AML-193 (cell line): ENCODE measurements at regions not wholly inside any gene's neighbourhood (a gene's known extent, or its start where the extent isn't known, plus 50 kb on each side); places are given as distances from the start of the nearest gene placed in this dataset.
"Not testable (repeated sequence)": the region's sequence is repeated elsewhere in the genome, so short reads cannot be mapped to it uniquely, and the experiment has no call there.

ENCODE experiments used
- DNase-seq, 2 experiments: peaks; one replicate each; lab custom pipeline; 2025; lab: John Stamatoyannopoulos, UW

DNA sequence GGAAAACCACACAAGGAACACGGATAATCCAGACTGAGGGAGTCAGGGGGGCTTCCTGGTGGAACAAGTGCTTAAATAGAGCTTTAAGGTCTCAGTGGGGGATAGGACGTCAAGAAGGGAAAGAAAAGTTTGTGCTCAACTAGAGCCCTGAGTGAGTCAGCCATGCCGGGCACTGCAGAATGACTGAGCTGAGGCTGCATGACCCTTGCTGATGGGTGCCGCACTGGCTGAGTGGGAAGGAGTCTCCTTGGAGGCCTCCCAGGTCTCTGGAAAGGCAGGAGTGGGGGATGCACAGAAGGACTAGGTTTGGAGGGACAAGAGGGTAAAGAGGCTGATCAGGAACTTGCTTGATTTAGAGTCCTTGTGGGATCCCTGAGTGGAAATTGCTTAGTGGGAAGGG lies 150.3 kb downstream of the RPLP1 start:
- no peak for DNase-seq

DNA sequence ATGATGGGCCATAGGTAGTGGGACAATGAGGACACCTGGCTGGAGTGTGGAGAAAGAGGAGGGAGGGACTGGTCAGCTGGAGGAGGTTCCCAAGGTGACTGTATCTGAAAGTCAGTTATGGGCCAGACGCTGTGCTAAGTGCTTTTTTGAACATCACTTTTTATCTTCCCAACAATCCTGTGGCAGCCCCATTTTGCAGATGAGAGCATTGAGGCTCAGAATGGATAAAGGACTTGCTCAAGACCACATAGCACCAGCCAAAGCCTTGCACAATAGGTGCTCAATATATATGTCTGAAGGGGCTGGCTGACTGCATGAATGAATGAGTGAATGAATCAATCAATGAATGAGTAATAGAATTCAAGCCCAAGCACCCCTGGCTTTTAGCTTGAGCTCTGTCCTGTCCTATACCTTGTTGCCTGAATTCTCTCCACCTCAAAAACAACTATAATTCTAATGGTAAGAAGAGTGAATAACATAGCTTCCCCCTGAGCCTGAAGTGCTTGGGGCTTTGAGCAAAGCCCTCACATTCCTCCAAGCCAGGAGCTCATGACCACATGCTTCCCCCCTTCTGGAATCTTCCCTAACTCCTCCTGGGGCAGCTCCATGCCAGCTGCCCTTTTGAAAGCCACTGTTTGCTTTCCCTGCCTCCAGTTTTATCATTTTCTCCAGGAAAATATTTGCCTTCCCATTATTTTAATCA lies 150.9 kb downstream of the RPLP1 start:
- no peak for DNase-seq

DNA sequence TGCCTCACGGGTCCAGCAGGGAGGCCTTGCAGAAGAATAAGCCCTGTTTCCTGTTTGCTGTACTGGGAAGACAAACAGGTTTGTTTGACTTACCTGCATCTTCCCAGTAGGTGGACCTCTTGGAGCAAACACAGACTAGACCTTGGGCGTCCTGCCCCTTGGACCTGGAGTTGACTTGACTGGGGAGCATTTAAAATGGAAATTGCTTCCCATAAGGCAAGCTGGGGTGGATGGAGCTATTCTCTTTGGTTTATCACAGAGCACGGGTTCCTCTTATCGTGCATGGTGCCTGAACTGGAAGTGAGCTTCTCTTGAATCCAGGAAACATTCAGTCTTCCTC lies 151.4 kb downstream of the RPLP1 start:
- no peak for DNase-seq

GRCh38 chr15:69606144-69606543 lies 153.5 kb downstream of the RPLP1 start:
- no peak for DNase-seq

DNA sequence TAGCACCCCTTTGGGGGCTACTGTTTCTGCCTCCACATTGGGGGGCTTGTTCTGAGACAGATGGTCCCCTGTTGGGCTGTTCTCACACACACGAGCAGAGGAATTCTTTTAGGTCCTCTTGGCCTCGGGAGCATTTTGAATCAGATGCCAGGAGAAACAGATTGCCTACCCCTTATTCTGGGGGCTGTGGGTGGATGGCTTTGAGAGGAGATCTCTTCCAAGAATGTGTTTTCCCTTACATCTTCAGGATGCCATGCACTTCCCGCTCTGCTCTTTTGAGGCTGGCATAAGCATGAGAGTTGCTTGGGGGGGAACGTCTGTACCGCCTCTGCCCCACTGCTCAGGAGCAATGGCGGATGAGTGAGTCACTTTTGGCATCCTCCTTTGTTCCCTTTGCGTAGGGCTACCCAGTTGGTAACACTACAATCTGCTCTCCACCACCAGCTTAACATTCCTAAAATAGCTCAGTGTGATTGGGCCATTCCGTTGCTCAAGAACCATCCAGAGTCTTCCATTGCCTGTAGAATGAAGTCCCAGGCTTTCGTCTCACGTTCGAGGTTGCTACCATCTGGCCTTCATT lies 154.4 kb downstream of the RPLP1 start:
- DNase-seq: no peak

GRCh38 chr15:69608661-69609060 lies 156.0 kb downstream of the RPLP1 start:
- DNase-seq: no peak

- DNase-seq: no peak
These were observed 156.6 kb downstream of the RPLP1 start for GRCh38 chr15:69609176-69609575.

DNA sequence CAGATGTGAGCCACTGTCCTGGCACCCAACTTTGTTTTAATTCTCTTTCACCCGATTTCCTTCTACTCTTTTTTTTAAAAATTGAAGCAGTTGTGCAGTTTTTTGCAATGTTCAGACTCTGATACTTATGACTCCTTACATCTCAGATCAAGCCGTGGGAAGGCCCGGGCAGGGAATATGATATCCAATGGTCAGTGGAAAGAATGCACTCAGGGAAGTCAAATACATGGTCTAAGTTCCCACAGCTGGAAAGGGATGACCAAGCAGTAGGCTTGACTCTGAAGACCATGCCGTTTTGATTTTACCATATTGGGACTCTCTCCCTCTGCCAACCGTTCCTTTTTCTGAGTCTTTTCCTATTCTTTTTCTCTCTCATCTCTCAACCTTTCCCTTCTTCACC lies 157.2 kb downstream of the RPLP1 start:
- DNase-seq: no peak

- peak; percentile 11 to 17 for DNase-seq
These were observed 157.7 kb downstream of the RPLP1 start for GRCh38 chr15:69610277-69610676.

DNA sequence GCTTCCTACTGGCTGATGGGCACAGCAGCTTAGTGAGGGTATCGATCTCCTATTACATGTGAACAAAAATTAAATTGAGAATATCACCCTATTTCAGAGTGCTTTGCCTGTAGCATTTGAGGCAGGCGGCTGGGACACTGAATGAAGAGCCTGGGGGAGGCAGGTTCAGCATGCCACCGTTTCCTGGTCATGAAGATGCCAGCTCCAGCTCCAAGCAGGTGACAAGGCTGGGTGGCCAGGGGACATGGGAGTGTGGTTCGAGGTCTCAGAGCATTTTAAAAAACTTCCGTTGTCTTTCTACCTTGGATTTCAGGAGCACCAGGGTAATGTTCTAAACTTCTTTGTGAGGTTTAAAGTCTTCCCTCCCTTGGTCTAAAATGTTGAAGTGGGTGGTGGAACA lies 158.2 kb downstream of the RPLP1 start:
- no peak for DNase-seq

GRCh38 chr15:69612112-69612511 lies 159.5 kb downstream of the RPLP1 start:
- DNase-seq: no peak

- no peak for DNase-seq
These were observed 160.6 kb downstream of the RPLP1 start for GRCh38 chr15:69613182-69613581.

DNA sequence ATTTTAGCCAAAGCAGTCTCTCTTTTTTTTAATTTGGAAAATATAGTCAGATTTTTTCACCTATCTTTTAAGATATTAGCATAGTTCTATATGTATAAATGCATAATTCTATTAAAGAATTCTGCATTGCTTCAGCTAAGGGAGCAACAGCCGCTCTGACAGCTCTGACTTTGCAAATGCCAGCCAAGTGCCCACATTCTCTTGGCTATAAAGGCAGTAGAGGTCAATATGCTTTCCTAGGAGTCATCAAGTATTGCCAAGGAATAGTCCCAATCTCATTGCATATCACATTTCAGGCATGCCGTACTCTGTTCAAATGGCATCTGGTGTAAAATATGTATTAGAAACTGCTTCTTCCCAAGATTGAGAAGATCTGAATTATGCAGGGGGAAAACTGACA lies 161.4 kb downstream of the RPLP1 start:
- no peak for DNase-seq

- no peak for DNase-seq
These were observed 163.1 kb downstream of the RPLP1 start for GRCh38 chr15:69615736-69616135.

DNA sequence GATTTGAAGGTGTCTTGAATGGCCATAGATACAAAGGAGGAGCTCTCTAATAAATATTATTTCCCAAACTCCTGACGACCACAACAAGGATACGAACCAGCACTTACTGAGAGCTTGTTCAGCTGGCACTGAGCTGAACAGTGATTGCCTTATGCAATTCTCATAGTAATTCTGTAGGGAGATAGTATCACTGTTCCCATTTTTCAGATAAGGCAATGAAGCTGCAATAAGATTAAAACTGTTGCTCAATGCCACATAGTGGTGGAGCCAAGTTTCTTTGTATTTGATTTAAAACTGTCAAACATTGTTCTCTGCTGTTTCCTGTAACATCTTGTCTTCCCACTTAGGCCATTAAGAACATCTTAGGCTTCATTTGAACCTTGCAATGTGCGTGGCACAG lies 163.9 kb downstream of the RPLP1 start:
- no peak for DNase-seq

- not testable (repeated sequence) for DNase-seq
These were observed 164.5 kb downstream of the RPLP1 start for GRCh38 chr15:69617144-69617543.

GRCh38 chr15:69623392-69624154 lies 171.0 kb downstream of the RPLP1 start:
- no peak for DNase-seq

DNA sequence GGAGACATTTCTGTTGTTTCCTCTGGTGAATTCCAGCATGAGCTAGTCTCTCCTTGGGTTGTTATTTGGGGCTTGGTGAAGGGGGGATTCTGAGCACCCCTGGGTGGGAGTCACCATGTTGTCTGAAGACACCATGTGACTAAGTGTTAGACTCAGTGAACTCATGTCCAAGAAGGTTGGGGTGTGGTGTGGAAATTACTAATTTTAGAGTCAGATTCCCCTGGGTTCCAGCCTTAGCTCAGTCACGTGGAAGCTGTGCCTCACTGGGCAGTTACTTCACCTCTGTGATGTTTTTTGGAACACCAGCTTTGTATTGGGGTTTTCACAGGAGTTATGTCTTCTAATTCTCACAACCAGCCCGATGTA lies 171.5 kb downstream of the RPLP1 start:
- no peak for DNase-seq

DNA sequence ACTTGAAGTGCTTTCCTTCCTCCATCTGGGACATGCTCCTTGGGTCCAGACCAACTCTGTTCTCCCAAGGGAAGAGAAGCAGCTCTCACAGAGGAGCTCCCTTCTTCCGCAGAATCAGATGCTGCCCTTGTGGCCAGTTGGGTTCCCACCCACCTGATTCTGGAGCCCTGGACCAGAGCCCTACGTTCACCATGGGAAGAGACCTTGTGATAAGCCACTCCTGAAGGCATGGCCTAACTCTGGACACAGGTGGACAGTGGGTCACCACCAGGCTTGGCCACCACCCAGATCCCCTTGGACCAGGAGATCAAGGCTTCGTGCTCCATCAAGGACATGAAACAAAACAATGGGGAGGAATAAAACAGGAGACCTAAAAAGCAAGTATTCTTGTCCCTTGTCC lies 172.2 kb downstream of the RPLP1 start:
- DNase-seq: no peak

- no peak for DNase-seq
These were observed 172.7 kb downstream of the RPLP1 start for GRCh38 chr15:69625328-69625727.

GRCh38 chr15:69626095-69627066 lies 173.8 kb downstream of the RPLP1 start:
- no peak for DNase-seq

- DNase-seq: no peak
These were observed 175.0 kb downstream of the RPLP1 start for GRCh38 chr15:69627548-69628158.
